ENCODE measurements at regions not wholly inside any gene's neighbourhood (a gene's known extent, or its start where the extent isn't known, plus 50 kb on each side); places are given as distances from the start of the nearest gene placed in this dataset.

DNA sequence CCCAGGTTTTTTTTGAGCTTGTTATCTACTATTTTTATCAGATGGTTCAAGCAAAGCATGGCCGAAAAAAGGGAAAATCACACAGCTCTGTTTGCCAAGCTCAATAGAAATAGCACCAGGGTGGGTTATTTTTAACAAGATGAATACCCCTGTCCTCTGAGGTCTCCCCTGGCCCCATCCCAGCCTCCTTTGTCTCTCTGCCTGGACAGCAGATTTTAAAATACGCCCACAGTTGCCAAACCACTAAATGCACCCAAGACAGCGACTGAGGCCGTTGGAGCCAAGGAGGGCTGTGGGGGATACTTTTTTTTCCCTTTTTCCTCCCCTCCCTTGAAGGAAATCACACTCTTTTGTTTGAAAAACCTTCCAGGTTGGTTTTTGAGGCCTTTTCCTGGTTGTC, 106.6 kb downstream of the VEGFA start:
- H3K27me3 ChIP-seq (ENCODE audit: low read length) = 0 out of 2 replicates have a peak, but pooled peaks cover 1% of the 10 kb centered on the region
- H4K20me1 ChIP-seq (ENCODE audit: low read depth, low read length) = no peaks in the 10 kb centered on the region
- no peaks in the 10 kb centered on the region for H3K36me3 ChIP-seq (ENCODE audit: low read length)
- no peak overlapping the region for H3K4me3 ChIP-seq (ENCODE audit: insufficient read depth, low read length, poor library complexity, severe bottlenecking)
- no peaks in the 10 kb centered on the region for H3K9me3 ChIP-seq (ENCODE audit: insufficient read depth, low read length)
- TF ChIP-seq, protein P1, sequence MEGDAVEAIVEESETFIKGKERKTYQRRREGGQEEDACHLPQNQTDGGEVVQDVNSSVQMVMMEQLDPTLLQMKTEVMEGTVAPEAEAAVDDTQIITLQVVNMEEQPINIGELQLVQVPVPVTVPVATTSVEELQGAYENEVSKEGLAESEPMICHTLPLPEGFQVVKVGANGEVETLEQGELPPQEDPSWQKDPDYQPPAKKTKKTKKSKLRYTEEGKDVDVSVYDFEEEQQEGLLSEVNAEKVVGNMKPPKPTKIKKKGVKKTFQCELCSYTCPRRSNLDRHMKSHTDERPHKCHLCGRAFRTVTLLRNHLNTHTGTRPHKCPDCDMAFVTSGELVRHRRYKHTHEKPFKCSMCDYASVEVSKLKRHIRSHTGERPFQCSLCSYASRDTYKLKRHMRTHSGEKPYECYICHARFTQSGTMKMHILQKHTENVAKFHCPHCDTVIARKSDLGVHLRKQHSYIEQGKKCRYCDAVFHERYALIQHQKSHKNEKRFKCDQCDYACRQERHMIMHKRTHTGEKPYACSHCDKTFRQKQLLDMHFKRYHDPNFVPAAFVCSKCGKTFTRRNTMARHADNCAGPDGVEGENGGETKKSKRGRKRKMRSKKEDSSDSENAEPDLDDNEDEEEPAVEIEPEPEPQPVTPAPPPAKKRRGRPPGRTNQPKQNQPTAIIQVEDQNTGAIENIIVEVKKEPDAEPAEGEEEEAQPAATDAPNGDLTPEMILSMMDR (IDR thresholded peaks at IDR 0.05; ENCODE audit: insufficient read depth, low read length, poor library complexity, severe bottlenecking) = no peak
- no peak for TF ChIP-seq EZH2phosphoT487 (conservative IDR thresholded peaks at IDR 0.05; ENCODE audit: low read length)
- H3K27ac ChIP-seq (ENCODE audit: low read depth, low read length) = no peak overlapping the region
- no peak overlapping the region for H2AFZ ChIP-seq (ENCODE audit: low read depth, low read length, severe bottlenecking)
- H3F3A ChIP-seq (ENCODE audit: insufficient read depth) = no peaks in the 10 kb centered on the region
- no peaks in the 10 kb centered on the region for H3K9me2 ChIP-seq (replicated peaks; ENCODE audit: insufficient read depth, low read length)
- no peaks in the 10 kb centered on the region for H3K79me2 ChIP-seq (ENCODE audit: insufficient read depth, low read length)
- no peak overlapping the region for H3K9ac ChIP-seq (ENCODE audit: low read length)
- no peak overlapping the region for H3K4me2 ChIP-seq (ENCODE audit: low read depth, low read length, poor library complexity, severe bottlenecking)

DNA sequence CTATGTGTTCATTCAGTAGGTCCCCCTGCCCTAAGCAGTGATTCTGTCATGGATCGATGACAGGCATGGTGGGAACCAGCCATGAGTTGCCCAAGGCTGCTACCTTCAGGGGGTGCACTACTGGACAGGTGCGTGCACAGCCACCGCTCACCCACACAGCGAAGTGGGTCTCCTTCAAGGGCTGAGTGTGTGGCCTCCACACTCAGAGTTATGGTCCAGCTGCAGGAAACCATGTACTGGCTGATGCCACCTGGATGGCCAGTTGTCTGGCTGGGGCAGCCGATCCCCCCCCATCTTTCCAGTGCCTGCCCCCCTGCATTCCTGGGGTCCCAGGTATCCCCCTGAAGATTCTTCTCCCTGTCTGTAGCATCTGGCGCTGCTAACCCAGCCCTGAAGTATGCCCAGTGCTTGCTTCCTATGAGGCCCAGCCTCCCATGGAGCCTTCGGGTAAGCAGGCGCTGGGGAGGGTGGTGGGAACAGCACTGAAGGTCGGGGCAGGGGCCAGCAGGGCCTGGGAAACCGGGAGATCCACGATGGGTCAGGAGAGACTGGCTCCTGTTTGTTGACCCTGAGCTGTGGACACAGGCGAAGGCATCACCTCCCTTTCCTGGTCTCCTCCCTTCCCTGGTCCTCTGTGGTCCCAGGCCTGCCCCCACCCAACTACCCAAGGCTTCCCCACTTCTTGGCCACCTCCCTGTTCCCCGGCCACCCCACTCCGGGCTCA, 106.0 kb downstream of the VEGFA start:
- Histone ChIP-seq H3K36me3 (ENCODE audit: low read length) (no peaks in the 10 kb centered on the region), H3K4me2 (ENCODE audit: low read depth, low read length, poor library complexity, severe bottlenecking) (no peak overlapping the region), H3F3A (ENCODE audit: insufficient read depth) (no peaks in the 10 kb centered on the region), H3K9me2 (replicated peaks; ENCODE audit: insufficient read depth, low read length) (no peaks in the 10 kb centered on the region), H3K79me2 (ENCODE audit: insufficient read depth, low read length) (no peaks in the 10 kb centered on the region), H3K9ac (ENCODE audit: low read length) (no peak overlapping the region), H3K27ac (ENCODE audit: low read depth, low read length) (no peak overlapping the region), H4K20me1 (ENCODE audit: low read depth, low read length) (no peaks in the 10 kb centered on the region), H3K9me3 (ENCODE audit: insufficient read depth, low read length) (no peaks in the 10 kb centered on the region), H3K27me3 (ENCODE audit: low read length) (0 out of 2 replicates have a peak, but pooled peaks cover 4% of the 10 kb centered on the region), H3K4me3 (ENCODE audit: insufficient read depth, low read length, poor library complexity, severe bottlenecking) (no peak overlapping the region), H2AFZ (ENCODE audit: low read depth, low read length, severe bottlenecking) (no peak overlapping the region)
- TF ChIP-seq EZH2phosphoT487 (conservative IDR thresholded peaks at IDR 0.05; ENCODE audit: low read length) = no peak
- TF ChIP-seq, protein P1 (IDR thresholded peaks at IDR 0.05; ENCODE audit: insufficient read depth, low read length, poor library complexity, severe bottlenecking) = no peak

DNA sequence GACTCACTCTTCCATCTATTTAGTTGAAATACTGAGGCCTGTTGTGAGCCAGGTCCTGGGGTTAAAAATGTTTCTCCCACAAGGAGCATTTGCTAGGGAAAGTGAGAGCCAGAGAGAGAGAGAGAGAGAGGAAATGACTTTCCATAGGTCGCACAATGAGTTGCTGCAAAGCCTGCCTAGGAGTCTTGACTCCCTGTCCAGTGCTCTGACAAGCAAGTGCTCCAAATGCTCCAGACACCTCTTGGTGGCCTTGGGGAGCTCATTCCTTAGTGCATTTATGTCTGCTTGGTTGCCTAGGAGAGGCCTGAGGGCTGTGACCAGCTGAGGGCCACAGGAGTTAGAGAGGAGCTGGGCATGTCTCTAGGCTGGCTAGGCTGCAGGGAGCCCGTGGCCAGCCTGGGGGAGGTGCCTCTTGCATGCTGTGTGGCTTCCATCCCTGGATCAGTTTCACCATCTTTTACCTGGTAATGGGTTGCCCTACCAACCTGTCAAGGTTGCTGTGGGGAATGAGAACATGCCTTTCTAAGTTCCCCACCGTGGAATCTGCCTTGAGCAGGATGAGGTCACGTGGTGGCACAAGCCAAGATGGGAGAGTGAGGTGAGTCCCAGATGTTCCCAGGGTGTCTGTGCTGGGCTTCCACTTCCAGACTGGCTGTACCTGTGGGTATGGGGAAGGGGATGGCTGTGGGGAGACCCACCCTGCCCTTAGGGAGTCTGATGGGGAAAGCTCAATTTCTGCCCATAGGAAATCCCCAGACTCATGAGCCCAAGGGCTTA, 105.0 kb downstream of the VEGFA start:
- Histone ChIP-seq H3K36me3 (ENCODE audit: low read length) (no peaks in the 10 kb centered on the region), H3K27me3 (ENCODE audit: low read length) (0 out of 2 replicates have a peak, but pooled peaks cover 4% of the 10 kb centered on the region), H3K27ac (ENCODE audit: low read depth, low read length) (no peak overlapping the region), H4K20me1 (ENCODE audit: low read depth, low read length) (no peaks in the 10 kb centered on the region), H3K4me2 (ENCODE audit: low read depth, low read length, poor library complexity, severe bottlenecking) (no peak overlapping the region), H3F3A (ENCODE audit: insufficient read depth) (no peaks in the 10 kb centered on the region), H3K79me2 (ENCODE audit: insufficient read depth, low read length) (no peaks in the 10 kb centered on the region), H3K9me2 (replicated peaks; ENCODE audit: insufficient read depth, low read length) (no peaks in the 10 kb centered on the region), H3K9ac (ENCODE audit: low read length) (no peak overlapping the region), H2AFZ (ENCODE audit: low read depth, low read length, severe bottlenecking) (no peak overlapping the region), H3K9me3 (ENCODE audit: insufficient read depth, low read length) (no peaks in the 10 kb centered on the region), H3K4me3 (ENCODE audit: insufficient read depth, low read length, poor library complexity, severe bottlenecking) (no peak overlapping the region)
- TF ChIP-seq, protein P1 (IDR thresholded peaks at IDR 0.05; ENCODE audit: insufficient read depth, low read length, poor library complexity, severe bottlenecking) = no peak
- TF ChIP-seq EZH2phosphoT487 (conservative IDR thresholded peaks at IDR 0.05; ENCODE audit: low read length) = no peak

Measured in SU-DHL-6 (cell line).